Body of pancreas (tissue), 4 donors: ENCODE measurements at regions not wholly inside any gene's neighbourhood (a gene's known extent, or its start where the extent isn't known, plus 50 kb on each side); places are given as distances from the start of the nearest gene placed in this dataset.

Source experiments
- ATAC-seq: fragments of 150-250 bp; one replicate; pipeline ENCODE4 v1.9.1; 2016
- DNase-seq, 4 donors: peaks; one replicate each; pipeline ENCODE4 v3.0.0-alpha.2; 2019
- H3K27ac ChIP-seq, 4 donors: fragments of 200-600 bp; sonication (generic); 1 replicate in 3 of 4; 2 replicates in 1 of 4; pipeline versions ENCODE4 v1.5.1 to v1.6.1; 2016 to 2019; ENCODE audit warnings: mild to moderate bottlenecking in 1 of 4, mixed read lengths in 1 of 4, moderate library complexity in 1 of 4
- H3K27me3 ChIP-seq, 2 donors: fragments of 200-600 bp; sonication (generic); one replicate each; pipeline ENCODE4 v1.6.0; 2016; ENCODE audit warnings: mild to moderate bottlenecking in 1 of 2
- H3K36me3 ChIP-seq, 2 donors: fragments of 200-600 bp; sonication (generic); replicated peaks in 1 of 2; 2 replicates each; pipeline ENCODE4 v1.5.1; 2016; ENCODE audit warnings: low read depth in 2 of 2; ENCODE audit not compliant: insufficient read depth in 1 of 2
- H3K4me1 ChIP-seq: fragments of 200-600 bp; sonication (generic); one replicate; pipeline ENCODE4 v1.6.0; 2016
- H3K4me3 ChIP-seq, 2 donors: fragments of 200-600 bp; sonication (generic); 1 replicate in 1 of 2; 2 replicates in 1 of 2; pipeline ENCODE4 v1.5.1; 2016 to 2019
- H3K9me3 ChIP-seq, 3 donors: fragments of 200-600 bp; sonication (generic); 1 replicate in 2 of 3; 2 replicates in 1 of 3; pipeline ENCODE4 v1.5.1; 2016
- POLR2A ChIP-seq, 3 donors: fragments of 450-650 bp; IDR thresholded peaks; one replicate each; pipeline ENCODE4 v1.6.1; 2016; ENCODE audit warnings: antibody characterized with exemption in 3 of 3, mild to moderate bottlenecking in 2 of 3
- WGBS, 2 donors: methylation state at CpG; one replicate each; pipeline ENCODE4 v1.1.5; 2017; 5-methylcytosine and 5-hydroxymethylcytosine counted together
- intact Hi-C: fragments of 100-400 bp; cut with DNase I; formaldehyde crosslinking; loops from one replicate; pipeline ENCODE4 v1.15.1; 2023
- TF ChIP-seq, protein P1 (sequence below), 7 experiments: fragments of 450-650 bp in 4 of 7; fragments of 200-600 bp in 3 of 7; sonication (generic) in 3 of 7; IDR thresholded peaks; one replicate each; pipeline ENCODE4 v1.5.1; 2016 to 2019; ENCODE audit warnings: antibody characterized with exemption in 7 of 7

DNA sequence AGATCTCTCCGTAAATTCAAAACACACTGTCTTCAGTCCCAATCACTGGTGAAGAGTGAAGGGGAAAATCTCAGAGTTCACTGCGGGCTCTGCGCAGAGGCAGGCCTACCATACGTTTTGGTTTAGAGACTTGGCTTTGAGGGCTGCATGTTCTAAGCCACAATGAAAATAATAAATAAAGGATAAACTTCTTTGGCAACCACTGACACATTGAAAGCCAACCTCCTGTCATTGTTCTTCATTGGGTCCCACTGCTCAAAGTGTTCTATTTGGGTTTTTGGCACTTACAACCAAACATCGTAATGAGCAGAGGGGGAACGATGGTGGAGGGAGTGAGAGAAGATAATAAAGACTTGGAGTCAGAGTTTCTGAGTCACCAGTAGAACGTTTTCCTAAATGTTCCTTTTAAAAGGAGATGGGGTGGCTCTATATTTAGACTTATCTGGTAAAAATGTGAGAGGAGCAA, 472.9 kb downstream of the SOX6 start:
- H3K27me3 ChIP-seq = no peaks in the 10 kb centered on the region
- DNase-seq (no peak), ATAC-seq (no peak)
- no peaks in the 10 kb centered on the region for H3K36me3 ChIP-seq
- WGBS, 2 donors = 73 to 74% methylated on average over 7 of the region's 7 CpGs
- no peak overlapping the region for H3K27ac ChIP-seq
- H3K4me1 ChIP-seq = no peaks in the 10 kb centered on the region
- H3K9me3 ChIP-seq = no peaks in the 10 kb centered on the region
- intact Hi-C loops = no loop called here
- TF ChIP-seq POLR2A (IDR thresholded peaks at IDR 0.05) = no peak
- TF ChIP-seq, protein P1, sequence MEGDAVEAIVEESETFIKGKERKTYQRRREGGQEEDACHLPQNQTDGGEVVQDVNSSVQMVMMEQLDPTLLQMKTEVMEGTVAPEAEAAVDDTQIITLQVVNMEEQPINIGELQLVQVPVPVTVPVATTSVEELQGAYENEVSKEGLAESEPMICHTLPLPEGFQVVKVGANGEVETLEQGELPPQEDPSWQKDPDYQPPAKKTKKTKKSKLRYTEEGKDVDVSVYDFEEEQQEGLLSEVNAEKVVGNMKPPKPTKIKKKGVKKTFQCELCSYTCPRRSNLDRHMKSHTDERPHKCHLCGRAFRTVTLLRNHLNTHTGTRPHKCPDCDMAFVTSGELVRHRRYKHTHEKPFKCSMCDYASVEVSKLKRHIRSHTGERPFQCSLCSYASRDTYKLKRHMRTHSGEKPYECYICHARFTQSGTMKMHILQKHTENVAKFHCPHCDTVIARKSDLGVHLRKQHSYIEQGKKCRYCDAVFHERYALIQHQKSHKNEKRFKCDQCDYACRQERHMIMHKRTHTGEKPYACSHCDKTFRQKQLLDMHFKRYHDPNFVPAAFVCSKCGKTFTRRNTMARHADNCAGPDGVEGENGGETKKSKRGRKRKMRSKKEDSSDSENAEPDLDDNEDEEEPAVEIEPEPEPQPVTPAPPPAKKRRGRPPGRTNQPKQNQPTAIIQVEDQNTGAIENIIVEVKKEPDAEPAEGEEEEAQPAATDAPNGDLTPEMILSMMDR (IDR thresholded peaks at IDR 0.05) = no peak
- H3K4me3 ChIP-seq = no peak overlapping the region

DNA sequence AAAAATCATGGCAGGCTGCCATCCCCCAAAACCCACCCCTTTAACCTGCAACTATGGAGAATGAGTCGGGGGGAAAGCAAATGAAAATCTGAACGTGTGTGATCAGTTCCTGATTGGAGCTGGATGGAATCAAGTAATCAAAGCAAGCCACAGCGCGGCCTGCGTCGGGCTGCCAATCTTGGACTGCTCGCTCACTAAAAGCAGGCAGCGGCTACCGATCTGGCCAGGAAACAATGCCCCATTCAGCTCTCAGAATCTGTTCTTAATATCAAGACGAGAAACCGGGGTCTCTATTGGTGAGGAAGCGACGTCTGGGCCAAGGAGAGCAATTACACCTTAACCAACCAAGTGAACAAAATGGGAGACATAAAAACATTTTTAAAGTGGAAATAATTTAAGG, 472.2 kb downstream of the SOX6 start:
- Histone ChIP-seq H3K4me3 (no peak overlapping the region), H3K36me3 (no peaks in the 10 kb centered on the region), H3K27me3 (no peaks in the 10 kb centered on the region), H3K4me1 (no peaks in the 10 kb centered on the region), H3K9me3 (no peaks in the 10 kb centered on the region), H3K27ac (no peak overlapping the region)
- 73 to 75% methylated on average over 13 of the region's 13 CpGs for WGBS, 2 donors
- DNase-seq = peak in 1 of 4 donors; percentile 16
- no peak for ATAC-seq
- TF ChIP-seq, protein P1 (IDR thresholded peaks at IDR 0.05) = no peak
- TF ChIP-seq POLR2A (IDR thresholded peaks at IDR 0.05) = no peak
- intact Hi-C loops = no loop called here

DNA sequence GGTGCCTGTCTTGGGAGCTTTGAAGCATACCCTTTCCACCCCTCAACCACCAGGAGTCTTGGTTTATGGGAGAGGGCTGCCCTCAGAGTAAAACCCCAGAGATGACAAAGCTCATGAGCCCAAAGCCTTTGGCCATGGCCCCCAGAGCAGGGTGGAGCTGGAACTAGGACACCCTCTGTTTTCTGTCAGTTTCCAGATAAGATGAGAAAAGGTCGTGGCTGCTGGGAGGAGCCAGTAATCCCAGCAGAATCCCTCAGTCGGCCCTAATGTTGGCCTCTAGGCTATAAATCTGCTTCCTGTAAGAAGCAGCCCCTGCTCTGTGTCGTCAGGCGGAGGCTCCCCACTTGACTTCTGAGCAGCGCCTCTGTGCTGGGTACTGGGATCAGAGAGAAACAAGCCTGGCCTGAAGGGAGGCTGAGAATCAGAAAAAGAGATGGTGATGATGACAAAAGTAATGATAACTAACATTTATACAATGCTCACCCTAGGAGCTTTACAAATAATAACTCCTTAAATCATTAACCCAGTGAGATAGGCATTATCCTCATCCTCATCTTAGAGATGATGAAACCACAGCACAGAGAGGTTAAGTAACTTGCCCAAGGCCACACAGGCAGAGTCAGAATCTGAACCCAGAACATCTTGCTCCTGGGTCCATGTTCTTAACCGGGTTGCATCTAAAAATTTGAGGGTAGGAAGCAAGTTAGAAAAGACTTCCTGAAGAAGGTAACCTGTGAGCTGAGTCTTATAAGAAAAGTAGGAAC, 471.4 kb downstream of the SOX6 start:
- intact Hi-C loops = no loop called here

DNA sequence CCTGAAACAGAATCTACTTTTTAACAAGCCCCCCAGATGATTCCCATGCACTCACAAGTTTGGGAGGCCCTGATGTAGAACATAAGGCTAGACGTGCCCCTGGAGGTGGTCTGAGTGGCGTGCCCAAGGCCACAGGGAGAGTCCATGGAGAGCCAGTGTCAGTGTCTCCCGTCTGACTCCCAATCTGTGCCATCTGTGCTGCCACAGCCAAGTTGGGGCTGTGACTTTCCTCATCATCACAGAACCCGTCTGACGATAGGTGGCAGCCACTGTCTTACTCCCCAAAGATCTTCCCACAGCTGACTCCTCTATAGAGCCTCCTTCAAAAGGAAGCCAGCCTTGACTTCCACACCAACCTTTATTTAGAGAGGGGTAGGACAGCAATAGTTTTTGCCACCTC, 470.5 kb downstream of the SOX6 start:
- DNase-seq = no peak
- Histone ChIP-seq H3K27me3 (no peaks in the 10 kb centered on the region), H3K9me3 (no peaks in the 10 kb centered on the region), H3K36me3 (no peaks in the 10 kb centered on the region), H3K4me1 (no peaks in the 10 kb centered on the region), H3K27ac (no peak overlapping the region), H3K4me3 (no peak overlapping the region)
- no peak for TF ChIP-seq POLR2A (IDR thresholded peaks at IDR 0.05)
- TF ChIP-seq, protein P1 (IDR thresholded peaks at IDR 0.05) = no peak
- intact Hi-C loops = no loop called here
- WGBS, 2 donors = 73 to 93% methylated on average over 5 of the region's 5 CpGs
- ATAC-seq = no peak

More for the DNA sequence above, 471.4 kb downstream of the SOX6 start:
- TF ChIP-seq, protein P1 (IDR thresholded peaks at IDR 0.05) = no peak
- TF ChIP-seq POLR2A (IDR thresholded peaks at IDR 0.05) = no peak
- Histone ChIP-seq H3K27me3 (no peaks in the 10 kb centered on the region), H3K4me1 (no peaks in the 10 kb centered on the region), H3K27ac (no peak overlapping the region), H3K9me3 (no peaks in the 10 kb centered on the region), H3K4me3 (no peak overlapping the region), H3K36me3 (no peaks in the 10 kb centered on the region)
- DNase-seq (no peak), ATAC-seq (no peak)
- WGBS, 2 donors = 71 to 75% methylated on average over 6 of the region's 6 CpGs

DNA sequence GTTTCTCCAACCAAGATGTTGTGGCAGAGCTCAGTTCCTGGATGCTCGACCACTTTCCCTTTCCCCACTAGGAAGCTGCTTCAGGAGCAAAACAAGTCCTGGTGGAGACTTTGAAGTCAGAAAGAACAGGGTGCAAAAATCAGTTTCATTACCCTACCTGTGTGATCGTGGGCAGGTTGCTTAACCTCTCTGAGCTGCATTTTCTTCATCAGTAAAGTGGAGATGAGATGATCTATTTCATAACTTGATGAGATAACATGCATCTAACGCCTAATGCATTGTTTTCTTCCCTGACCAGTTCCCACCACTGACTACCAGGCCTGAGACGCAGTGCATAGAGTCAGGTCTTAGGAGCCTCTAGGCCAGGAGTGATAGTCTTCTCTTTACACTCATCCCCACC, 470.0 kb downstream of the SOX6 start:
- DNase-seq = no peak

More for the DNA sequence above, 470.0 kb downstream of the SOX6 start:
- intact Hi-C loops = no loop called here
- Histone ChIP-seq H3K36me3 (no peaks in the 10 kb centered on the region), H3K27me3 (no peaks in the 10 kb centered on the region), H3K4me3 (no peak overlapping the region), H3K27ac (no peak overlapping the region), H3K4me1 (no peaks in the 10 kb centered on the region), H3K9me3 (no peaks in the 10 kb centered on the region)
- no peak for TF ChIP-seq POLR2A (IDR thresholded peaks at IDR 0.05)
- TF ChIP-seq, protein P1 (IDR thresholded peaks at IDR 0.05) = no peak
- no peak for ATAC-seq
- WGBS, 2 donors = 72 to 79% methylated on average over 4 of the region's 4 CpGs
